Colonic mucosa (tissue), 4 donors: ENCODE measurements at regions not wholly inside any gene's neighbourhood (a gene's known extent, or its start where the extent isn't known, plus 50 kb on each side); places are given as distances from the start of the nearest gene placed in this dataset.

Experiments
- DNase-seq: peaks from one replicate; pipeline ENCODE4 v3.0.0-alpha.2; 2020
- H3K27ac ChIP-seq: fragments of 200-600 bp; one replicate; pipeline ENCODE4 v1.8.0; 2021
- H3K27me3 ChIP-seq: fragments of 200-600 bp; one replicate; pipeline ENCODE4 v1.8.0; 2021
- H3K36me3 ChIP-seq: fragments of 200-600 bp; one replicate; pipeline ENCODE4 v1.8.0; 2021
- H3K4me1 ChIP-seq: fragments of 200-600 bp; one replicate; pipeline ENCODE4 v1.8.0; 2021; ENCODE audit warnings: mild to moderate bottlenecking
- H3K4me3 ChIP-seq: fragments of 200-600 bp; one replicate; pipeline ENCODE4 v1.8.0; 2021
- H3K9ac ChIP-seq, 2 donors: one replicate each; pipeline ENCODE4 v1.7.0; 2013; ENCODE audit warnings: control low read depth in 2 of 2, low read depth in 2 of 2, low read length in 2 of 2
- H3K9me3 ChIP-seq: fragments of 200-600 bp; one replicate; pipeline ENCODE4 v1.8.0; 2021
- intact Hi-C: fragments of 100-400 bp; cut with DNase I; formaldehyde crosslinking; loops from one replicate; pipeline ENCODE4 v1.14.1; 2022
- TF ChIP-seq, protein P1 (sequence below): fragments of 200-600 bp; IDR thresholded peaks from one replicate; pipeline ENCODE4 v1.8.0; 2022; ENCODE audit warnings: antibody characterized with exemption, mild to moderate bottlenecking
- donor health status: healthy.
- donor health status: DM: no; HTN: no; CAD: no.
- donor health status: DM: no; HTN: no; CAD: no.

DNA sequence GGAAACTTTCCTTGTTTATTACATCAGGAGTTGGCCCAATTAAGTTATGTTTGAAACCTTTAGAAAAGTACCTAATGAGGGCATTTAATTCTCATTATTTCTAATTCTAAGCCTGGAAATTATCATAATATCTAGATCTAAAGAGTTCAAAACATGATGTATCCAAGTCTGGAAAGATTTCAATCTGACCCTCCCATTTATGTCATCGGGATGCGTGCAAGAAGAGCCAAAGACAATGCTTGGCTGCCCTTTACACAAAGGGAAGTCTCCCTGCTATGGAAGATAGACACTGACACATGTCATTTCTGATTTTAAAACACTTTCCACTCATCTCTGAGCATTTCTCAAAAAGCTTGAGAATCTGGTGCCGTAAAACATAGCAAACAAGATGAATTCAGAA, 222.4 kb downstream of the ANTXR2 start:
- no peaks in the 10 kb centered on the region for H3K36me3 ChIP-seq
- H3K9ac ChIP-seq = no peak overlapping the region
- intact Hi-C loops = no loop called here
- no peak overlapping the region for H3K27ac ChIP-seq
- TF ChIP-seq, protein P1, sequence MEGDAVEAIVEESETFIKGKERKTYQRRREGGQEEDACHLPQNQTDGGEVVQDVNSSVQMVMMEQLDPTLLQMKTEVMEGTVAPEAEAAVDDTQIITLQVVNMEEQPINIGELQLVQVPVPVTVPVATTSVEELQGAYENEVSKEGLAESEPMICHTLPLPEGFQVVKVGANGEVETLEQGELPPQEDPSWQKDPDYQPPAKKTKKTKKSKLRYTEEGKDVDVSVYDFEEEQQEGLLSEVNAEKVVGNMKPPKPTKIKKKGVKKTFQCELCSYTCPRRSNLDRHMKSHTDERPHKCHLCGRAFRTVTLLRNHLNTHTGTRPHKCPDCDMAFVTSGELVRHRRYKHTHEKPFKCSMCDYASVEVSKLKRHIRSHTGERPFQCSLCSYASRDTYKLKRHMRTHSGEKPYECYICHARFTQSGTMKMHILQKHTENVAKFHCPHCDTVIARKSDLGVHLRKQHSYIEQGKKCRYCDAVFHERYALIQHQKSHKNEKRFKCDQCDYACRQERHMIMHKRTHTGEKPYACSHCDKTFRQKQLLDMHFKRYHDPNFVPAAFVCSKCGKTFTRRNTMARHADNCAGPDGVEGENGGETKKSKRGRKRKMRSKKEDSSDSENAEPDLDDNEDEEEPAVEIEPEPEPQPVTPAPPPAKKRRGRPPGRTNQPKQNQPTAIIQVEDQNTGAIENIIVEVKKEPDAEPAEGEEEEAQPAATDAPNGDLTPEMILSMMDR = no peak
- H3K4me1 ChIP-seq = no peaks in the 10 kb centered on the region
- no peaks in the 10 kb centered on the region for H3K9me3 ChIP-seq
- DNase-seq = no peak
- no peaks in the 10 kb centered on the region for H3K27me3 ChIP-seq
- no peak overlapping the region for H3K4me3 ChIP-seq

DNA sequence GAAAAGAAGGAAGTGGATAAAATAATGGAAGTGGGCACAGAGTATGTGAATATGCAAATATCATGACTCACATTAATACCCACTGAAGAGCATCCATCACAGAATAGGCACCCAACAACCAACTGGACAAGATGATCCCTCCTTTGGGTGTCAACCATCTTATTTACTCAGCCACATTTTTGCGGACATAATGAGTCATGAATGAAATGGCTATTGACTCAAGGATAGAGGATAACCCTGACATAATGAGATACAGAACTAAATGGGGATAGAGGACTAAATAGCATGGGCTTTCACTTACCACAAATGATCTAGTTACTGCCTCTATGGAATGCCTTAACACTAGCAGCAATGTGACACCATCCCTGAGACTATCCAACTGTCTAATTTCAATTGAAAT, 224.7 kb downstream of the ANTXR2 start:
- H3K9me3 ChIP-seq = no peaks in the 10 kb centered on the region
- H3K4me1 ChIP-seq = no peaks in the 10 kb centered on the region
- intact Hi-C loops = no loop called here
- no peaks in the 10 kb centered on the region for H3K27me3 ChIP-seq
- TF ChIP-seq, protein P1 = no peak
- H3K4me3 ChIP-seq = no peak overlapping the region
- no peak overlapping the region for H3K27ac ChIP-seq
- no peak for DNase-seq
- H3K36me3 ChIP-seq = no peaks in the 10 kb centered on the region
- no peak overlapping the region for H3K9ac ChIP-seq

DNA sequence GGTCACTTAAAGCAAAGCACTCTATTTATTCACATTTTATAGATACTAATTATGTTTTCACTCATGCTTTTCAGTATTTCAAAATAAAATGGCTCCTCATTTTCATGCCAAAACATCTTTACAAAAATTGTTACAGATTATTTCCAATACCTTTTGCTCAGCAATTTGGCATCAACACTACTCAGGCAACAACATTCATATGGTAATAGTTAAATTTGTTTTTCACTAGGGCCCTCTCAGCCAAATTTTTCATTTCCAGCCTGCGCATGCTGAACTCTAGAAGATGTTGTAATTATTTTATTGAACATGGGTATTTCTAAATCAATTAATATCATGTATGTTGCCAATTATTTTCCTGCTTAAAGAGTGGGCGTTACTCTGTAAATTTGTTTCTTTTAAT, 225.6 kb downstream of the ANTXR2 start:
- H3K27me3 ChIP-seq = no peaks in the 10 kb centered on the region
- H3K27ac ChIP-seq = no peak overlapping the region
- no peak overlapping the region for H3K4me3 ChIP-seq
- intact Hi-C loops = no loop called here
- TF ChIP-seq, protein P1 = no peak
- no peaks in the 10 kb centered on the region for H3K9me3 ChIP-seq
- no peak for DNase-seq
- H3K36me3 ChIP-seq = no peaks in the 10 kb centered on the region
- no peaks in the 10 kb centered on the region for H3K4me1 ChIP-seq
- no peak overlapping the region for H3K9ac ChIP-seq

DNA sequence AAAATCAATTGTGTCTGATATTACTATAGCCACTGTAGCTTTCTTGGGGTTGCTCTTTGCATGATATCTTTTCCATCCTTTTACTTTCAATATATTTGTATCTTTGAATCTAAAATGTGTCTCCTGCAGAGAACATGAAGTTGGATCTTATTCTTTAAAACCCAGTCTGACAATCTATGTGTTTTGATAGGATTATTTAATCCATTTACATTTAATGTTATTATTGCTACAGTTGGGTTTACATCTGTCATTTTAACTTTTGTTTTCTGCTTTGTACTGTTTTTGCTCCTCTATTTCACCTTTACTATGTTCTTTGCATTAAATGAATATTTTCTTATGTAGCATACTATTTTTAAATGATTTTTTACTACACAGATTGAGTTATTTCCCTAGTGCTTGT, 230.9 kb downstream of the ANTXR2 start:
- no peaks in the 10 kb centered on the region for H3K36me3 ChIP-seq
- no peaks in the 10 kb centered on the region for H3K9me3 ChIP-seq
- intact Hi-C loops = no loop called here
- no peak overlapping the region for H3K4me3 ChIP-seq
- H3K27ac ChIP-seq = no peak overlapping the region
- H3K4me1 ChIP-seq = no peaks in the 10 kb centered on the region
- DNase-seq = no peak
- TF ChIP-seq, protein P1 = no peak
- H3K27me3 ChIP-seq = no peaks in the 10 kb centered on the region
- no peak overlapping the region for H3K9ac ChIP-seq

DNA sequence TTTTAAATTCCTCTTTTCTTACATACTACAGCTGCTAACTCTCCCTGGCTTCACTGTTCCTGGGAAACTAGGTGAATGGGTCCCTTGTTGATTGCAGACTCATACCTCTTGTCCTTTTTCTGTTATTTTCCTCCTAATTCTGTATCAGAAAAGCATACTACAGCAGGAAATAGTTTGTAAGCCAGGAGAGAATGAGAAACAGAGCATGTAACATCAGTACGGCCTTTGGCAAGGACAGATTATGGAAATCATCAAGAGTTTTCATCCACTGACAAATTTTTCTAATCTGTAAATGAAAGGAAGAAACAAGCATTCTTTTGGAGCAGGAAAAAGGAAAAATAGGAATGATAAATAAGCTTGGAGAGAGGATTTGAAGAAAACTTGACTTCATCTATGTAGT, 239.2 kb downstream of the ANTXR2 start:
- TF ChIP-seq, protein P1 = no peak
- H3K36me3 ChIP-seq = no peaks in the 10 kb centered on the region
- no peak overlapping the region for H3K9ac ChIP-seq
- H3K9me3 ChIP-seq = no peaks in the 10 kb centered on the region
- H3K27ac ChIP-seq = no peak overlapping the region
- no peaks in the 10 kb centered on the region for H3K27me3 ChIP-seq
- DNase-seq = no peak
- no peaks in the 10 kb centered on the region for H3K4me1 ChIP-seq
- intact Hi-C loops = no loop called here
- H3K4me3 ChIP-seq = no peak overlapping the region
